Lower lobe of right lung (tissue), 2 donors: ENCODE measurements at regions not wholly inside any gene's neighbourhood (a gene's known extent, or its start where the extent isn't known, plus 50 kb on each side); places are given as distances from the start of the nearest gene placed in this dataset.
A peak's percentile ranks its signal among the peaks of the same experiment; 100 is the strongest.

Source experiments
- ATAC-seq, 2 donors: fragments of 200-7000 bp; cut with Tn5 transposase; one replicate each; pipeline ENCODE4 v1.9.1; 2020 to 2022; ENCODE audit warnings: mild to moderate bottlenecking in 2 of 2, moderate library complexity in 2 of 2
- DNase-seq: peaks from one replicate; pipeline ENCODE4 v3.0.0-alpha.2; 2020
- H3K27ac ChIP-seq: fragments of 200-600 bp; one replicate; pipeline ENCODE4 v1.8.0; 2022
- H3K27me3 ChIP-seq: fragments of 200-600 bp; one replicate; pipeline ENCODE4 v1.8.0; 2022; ENCODE audit warnings: low read depth
- H3K36me3 ChIP-seq: fragments of 200-600 bp; one replicate; pipeline ENCODE4 v1.8.0; 2022; ENCODE audit warnings: mild to moderate bottlenecking
- H3K4me1 ChIP-seq: fragments of 200-600 bp; one replicate; pipeline ENCODE4 v1.8.0; 2022
- H3K4me3 ChIP-seq: fragments of 200-600 bp; one replicate; pipeline ENCODE4 v1.8.0; 2022; ENCODE audit warnings: mild to moderate bottlenecking
- H3K9me3 ChIP-seq: fragments of 200-600 bp; one replicate; pipeline ENCODE4 v1.8.0; 2022
- CTCF ChIP-seq: fragments of 200-600 bp; IDR thresholded peaks from one replicate; pipeline ENCODE4 v1.8.0; 2022; ENCODE audit warnings: antibody characterized with exemption, mild to moderate bottlenecking
- intact Hi-C: fragments of 100-400 bp; cut with DNase I; formaldehyde crosslinking; loops from one replicate; pipeline ENCODE4 v1.11.0; 2022
- donor health status: DM: no; HTN: yes; CAD: no; lungs with severe emphysema.

GRCh38 chr20:4519534-4519933 lies 166.7 kb upstream of the PRNP start:
- ATAC-seq (peak in 1 of 2 donors; percentile 59), DNase-seq (peak; percentile 46)
- no peaks in the 10 kb centered on the region for H3K27me3 ChIP-seq
- no peaks in the 10 kb centered on the region for H3K9me3 ChIP-seq
- no peak overlapping the region for H3K4me3 ChIP-seq
- peak; percentile 48 for TF ChIP-seq CTCF
- H3K36me3 ChIP-seq, result no peaks in the 10 kb centered on the region
- no peaks in the 10 kb centered on the region for H3K4me1 ChIP-seq
- no peak overlapping the region for H3K27ac ChIP-seq
- intact Hi-C loops, result no loop called here

- Histone ChIP-seq H3K9me3 (no peaks in the 10 kb centered on the region), H3K27ac (no peak overlapping the region), H3K27me3 (no peaks in the 10 kb centered on the region), H3K36me3 (no peaks in the 10 kb centered on the region), H3K4me1 (no peaks in the 10 kb centered on the region), H3K4me3 (no peak overlapping the region)
- DNase-seq (no peak), ATAC-seq (no peak)
- intact Hi-C loops, result no loop called here
- TF ChIP-seq CTCF, result no peak
These were observed 169.4 kb upstream of the PRNP start for GRCh38 chr20:4516876-4517275.

GRCh38 chr20:4513720-4514119 lies 172.5 kb upstream of the PRNP start:
- no peak for TF ChIP-seq CTCF
- Histone ChIP-seq H3K36me3 (no peaks in the 10 kb centered on the region), H3K4me3 (no peak overlapping the region), H3K27me3 (no peaks in the 10 kb centered on the region), H3K9me3 (peaks cover 3% of the 10 kb centered on the region), H3K27ac (no peak overlapping the region), H3K4me1 (no peaks in the 10 kb centered on the region)
- no peak for DNase-seq
- intact Hi-C loops, result no loop called here
- ATAC-seq, result no peak

GRCh38 chr20:4512891-4513550 lies 173.2 kb upstream of the PRNP start:
- Histone ChIP-seq H3K27me3 (no peaks in the 10 kb centered on the region), H3K4me1 (no peaks in the 10 kb centered on the region), H3K27ac (no peak overlapping the region), H3K4me3 (no peak overlapping the region), H3K9me3 (peaks cover 3% of the 10 kb centered on the region), H3K36me3 (no peaks in the 10 kb centered on the region)
- no peak for ATAC-seq
- TF ChIP-seq CTCF, result no peak
- DNase-seq, result no peak
- intact Hi-C loops, result no loop called here

GRCh38 chr20:4511776-4512175 lies 174.5 kb upstream of the PRNP start:
- H3K27me3 ChIP-seq, result no peaks in the 10 kb centered on the region
- H3K27ac ChIP-seq, result no peak overlapping the region
- DNase-seq (no peak), ATAC-seq (no peak)
- TF ChIP-seq CTCF, result no peak
- H3K4me1 ChIP-seq, result no peaks in the 10 kb centered on the region
- intact Hi-C loops, result no loop called here
- no peaks in the 10 kb centered on the region for H3K36me3 ChIP-seq
- H3K4me3 ChIP-seq, result no peak overlapping the region
- H3K9me3 ChIP-seq, result peaks cover 3% of the 10 kb centered on the region
